Activated T-cell treated with anti-CD3 and anti-CD28 coated beads, Interleukin-2, amount 50 U/mL, for 24 hours (primary cell): ENCODE measurements at regions not wholly inside any gene's neighbourhood (a gene's known extent, or its start where the extent isn't known, plus 50 kb on each side); places are given as distances from the start of the nearest gene placed in this dataset.

ENCODE experiments used
- DNase-seq: peaks from one replicate; pipeline ENCODE4 v3.0.0-alpha.2; 2020
- H3K27ac Mint-ChIP-seq: 2 replicates; pipeline ENCODE4 v1.8.0; 2020; ENCODE audit warnings: mild to moderate bottlenecking, mixed read lengths
- H3K27me3 Mint-ChIP-seq: 2 replicates; pipeline ENCODE4 v1.8.0; 2020; ENCODE audit warnings: mixed read lengths
- H3K36me3 Mint-ChIP-seq: 2 replicates; pipeline ENCODE4 v1.8.0; 2020; ENCODE audit warnings: low read depth, mixed read lengths
- H3K4me1 Mint-ChIP-seq: 2 replicates; pipeline ENCODE4 v1.8.0; 2020; ENCODE audit warnings: low read depth, mixed read lengths
- H3K4me3 Mint-ChIP-seq: 2 replicates; pipeline ENCODE4 v1.8.0; 2020; ENCODE audit warnings: mild to moderate bottlenecking, moderate library complexity, mixed read lengths
- H3K9me3 Mint-ChIP-seq: 2 replicates; pipeline ENCODE4 v1.8.0; 2020; ENCODE audit warnings: mixed read lengths

DNA sequence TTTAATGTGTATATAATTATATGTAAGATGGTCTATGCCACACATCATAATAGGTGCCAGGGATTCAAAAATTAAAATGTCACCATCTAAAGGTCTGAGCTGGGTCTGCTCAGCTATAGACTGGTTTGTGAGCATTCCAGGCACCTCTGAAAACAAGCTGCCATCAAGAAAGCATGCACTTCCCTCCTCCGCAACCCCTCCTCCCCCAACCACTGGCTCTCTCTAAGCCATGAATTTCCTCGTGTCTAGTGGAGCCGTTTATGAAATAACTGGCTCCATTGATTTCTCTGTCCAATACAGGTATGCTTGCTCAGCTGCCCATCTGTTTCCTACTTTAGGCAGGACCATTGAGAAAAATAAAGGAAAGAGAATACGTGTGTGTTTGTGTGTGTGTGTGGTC is 522.6 kb upstream of the PLXNA2 start:
- H3K36me3 Mint-ChIP-seq = no peaks in the 10 kb centered on the region

DNA sequence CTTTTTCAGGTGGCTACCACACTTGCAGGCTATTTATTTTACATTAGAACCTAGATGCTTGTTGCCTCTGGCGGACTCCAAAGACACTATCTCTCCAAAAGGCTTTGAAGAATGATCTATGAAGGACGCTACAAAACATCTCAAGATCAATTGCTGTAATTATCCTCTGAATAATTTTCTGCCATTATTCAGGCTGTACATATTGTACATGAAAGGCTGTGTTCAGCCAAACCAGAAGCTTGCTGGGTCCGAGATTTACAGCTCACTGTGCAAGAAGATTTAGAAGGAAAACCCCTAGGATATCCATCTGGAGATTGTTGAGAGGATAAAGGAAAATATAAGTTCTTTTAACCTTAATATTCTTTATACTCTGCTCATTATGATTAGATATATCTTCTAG is 523.6 kb upstream of the PLXNA2 start:
- Mint-ChIP-seq H3K4me3 (no peak overlapping the region), H3K27me3 (peaks cover 2% of the 10 kb centered on the region), H3K9me3 (no peaks in the 10 kb centered on the region), H3K36me3 (no peaks in the 10 kb centered on the region), H3K4me1 (no peaks in the 10 kb centered on the region), H3K27ac (no peak overlapping the region)
- no peak for DNase-seq

More for the DNA sequence above, 522.6 kb upstream of the PLXNA2 start:
- Mint-ChIP-seq H3K27ac (no peak overlapping the region), H3K4me3 (no peak overlapping the region), H3K9me3 (no peaks in the 10 kb centered on the region), H3K4me1 (no peaks in the 10 kb centered on the region), H3K27me3 (no peaks in the 10 kb centered on the region)
- no peak for DNase-seq

DNA sequence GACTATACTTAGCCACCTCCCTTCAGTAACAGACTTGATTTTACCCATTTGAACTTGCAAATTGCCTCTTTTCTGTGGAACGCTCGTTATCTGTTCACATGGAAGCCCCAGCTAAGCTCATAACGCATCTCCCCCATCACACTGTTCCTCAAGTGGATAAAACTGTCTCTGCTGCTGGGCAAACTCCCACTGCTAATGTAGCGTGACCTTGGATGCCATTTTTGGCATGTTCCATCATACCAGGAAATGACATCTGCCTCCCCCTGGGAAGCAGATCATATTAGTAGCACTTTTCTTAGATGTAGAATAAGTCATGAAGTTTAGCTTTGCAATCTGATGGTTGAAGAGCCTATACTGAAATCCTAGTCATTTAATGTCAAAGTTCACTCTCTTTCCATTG is 528.7 kb upstream of the PLXNA2 start:
- H3K4me1 Mint-ChIP-seq = no peaks in the 10 kb centered on the region
- no peaks in the 10 kb centered on the region for H3K36me3 Mint-ChIP-seq
- no peaks in the 10 kb centered on the region for H3K9me3 Mint-ChIP-seq
- DNase-seq = no peak
- peaks cover 2% of the 10 kb centered on the region for H3K27me3 Mint-ChIP-seq
- no peak overlapping the region for H3K27ac Mint-ChIP-seq
- no peak overlapping the region for H3K4me3 Mint-ChIP-seq

- no peaks in the 10 kb centered on the region for H3K4me1 Mint-ChIP-seq
- no peak overlapping the region for H3K27ac Mint-ChIP-seq
- no peak for DNase-seq
- peaks cover 2% of the 10 kb centered on the region for H3K27me3 Mint-ChIP-seq
- H3K9me3 Mint-ChIP-seq = no peaks in the 10 kb centered on the region
- H3K36me3 Mint-ChIP-seq = no peaks in the 10 kb centered on the region
- no peak overlapping the region for H3K4me3 Mint-ChIP-seq
Observed at GRCh38 chr1:208775841-208776240, 531.7 kb upstream of the PLXNA2 start.

- no peak overlapping the region for H3K27ac Mint-ChIP-seq
- H3K9me3 Mint-ChIP-seq = no peaks in the 10 kb centered on the region
- no peak overlapping the region for H3K4me3 Mint-ChIP-seq
- no peak for DNase-seq
- no peaks in the 10 kb centered on the region for H3K4me1 Mint-ChIP-seq
- H3K27me3 Mint-ChIP-seq = no peaks in the 10 kb centered on the region
- no peaks in the 10 kb centered on the region for H3K36me3 Mint-ChIP-seq
Observed at GRCh38 chr1:208778417-208778816, 534.2 kb upstream of the PLXNA2 start.

DNA sequence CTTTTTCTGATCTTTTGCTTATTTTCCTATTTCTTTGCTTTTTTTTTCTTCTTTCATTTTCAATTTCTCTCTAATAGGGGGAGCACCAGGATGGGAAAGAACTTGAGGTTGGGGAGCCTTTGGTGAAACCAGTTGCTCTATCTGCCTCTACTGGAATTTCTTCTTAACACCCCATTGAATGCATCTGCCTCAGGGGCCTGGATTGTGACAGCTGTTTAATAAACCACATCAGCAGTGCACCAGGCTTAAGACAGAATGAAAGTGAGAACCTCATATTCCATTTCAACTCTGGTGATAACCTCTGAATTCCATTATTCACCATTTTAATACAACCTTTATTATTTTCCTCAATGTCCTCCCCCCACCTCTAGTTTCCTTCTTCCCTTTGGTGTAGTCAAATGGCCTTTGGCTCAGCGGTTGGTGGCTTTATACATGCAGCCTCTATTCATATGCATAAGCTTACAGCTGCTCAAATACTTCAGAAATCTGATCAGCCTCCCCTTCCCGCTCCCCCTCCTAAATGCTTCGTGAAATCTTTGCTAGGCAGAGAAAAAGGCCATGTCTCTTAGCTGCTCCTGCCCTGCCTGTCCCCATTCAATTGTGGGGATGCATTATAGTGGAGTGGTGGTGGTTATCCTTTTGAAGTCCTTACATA is 537.3 kb upstream of the PLXNA2 start:
- Mint-ChIP-seq H3K4me1 (no peaks in the 10 kb centered on the region), H3K36me3 (no peaks in the 10 kb centered on the region), H3K27ac (no peak overlapping the region), H3K4me3 (no peak overlapping the region), H3K9me3 (no peaks in the 10 kb centered on the region), H3K27me3 (no peaks in the 10 kb centered on the region)
- no peak for DNase-seq

GRCh38 chr1:208782186-208782585 is 538.0 kb upstream of the PLXNA2 start:
- H3K4me1 Mint-ChIP-seq = no peaks in the 10 kb centered on the region
- H3K9me3 Mint-ChIP-seq = no peaks in the 10 kb centered on the region
- no peak for DNase-seq
- H3K4me3 Mint-ChIP-seq = no peak overlapping the region
- H3K36me3 Mint-ChIP-seq = no peaks in the 10 kb centered on the region
- no peak overlapping the region for H3K27ac Mint-ChIP-seq
- H3K27me3 Mint-ChIP-seq = no peaks in the 10 kb centered on the region

- H3K4me1 Mint-ChIP-seq = no peaks in the 10 kb centered on the region
- H3K36me3 Mint-ChIP-seq = no peaks in the 10 kb centered on the region
- no peaks in the 10 kb centered on the region for H3K9me3 Mint-ChIP-seq
- H3K27ac Mint-ChIP-seq = no peak overlapping the region
- DNase-seq = no peak
- peaks cover 11% of the 10 kb centered on the region for H3K27me3 Mint-ChIP-seq
- no peak overlapping the region for H3K4me3 Mint-ChIP-seq
Observed at GRCh38 chr1:208785629-208786028, 541.4 kb upstream of the PLXNA2 start.

DNA sequence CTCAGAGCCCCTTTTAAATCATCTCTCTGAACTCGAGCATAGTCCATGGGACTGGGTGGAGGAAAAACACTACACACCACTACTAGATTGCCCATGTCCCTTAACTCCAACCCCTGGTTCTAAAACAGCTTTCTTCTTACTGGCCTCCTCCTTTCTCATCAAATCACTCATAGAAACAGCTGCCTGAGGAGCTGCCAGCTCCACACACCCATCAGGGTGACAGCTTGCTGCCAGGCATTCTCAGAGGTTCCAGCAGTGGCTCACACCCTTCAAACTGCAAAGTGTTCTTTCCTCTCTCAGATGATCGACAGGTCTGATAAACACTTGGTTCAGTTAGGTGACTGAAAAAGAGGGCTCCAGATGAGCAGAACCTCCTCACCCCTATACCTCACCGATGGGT is 543.0 kb upstream of the PLXNA2 start:
- no peaks in the 10 kb centered on the region for H3K4me1 Mint-ChIP-seq
- H3K27ac Mint-ChIP-seq = no peak overlapping the region
- no peaks in the 10 kb centered on the region for H3K36me3 Mint-ChIP-seq
- DNase-seq = no peak
- H3K4me3 Mint-ChIP-seq = no peak overlapping the region
- H3K9me3 Mint-ChIP-seq = no peaks in the 10 kb centered on the region
- H3K27me3 Mint-ChIP-seq = peaks cover 11% of the 10 kb centered on the region

DNA sequence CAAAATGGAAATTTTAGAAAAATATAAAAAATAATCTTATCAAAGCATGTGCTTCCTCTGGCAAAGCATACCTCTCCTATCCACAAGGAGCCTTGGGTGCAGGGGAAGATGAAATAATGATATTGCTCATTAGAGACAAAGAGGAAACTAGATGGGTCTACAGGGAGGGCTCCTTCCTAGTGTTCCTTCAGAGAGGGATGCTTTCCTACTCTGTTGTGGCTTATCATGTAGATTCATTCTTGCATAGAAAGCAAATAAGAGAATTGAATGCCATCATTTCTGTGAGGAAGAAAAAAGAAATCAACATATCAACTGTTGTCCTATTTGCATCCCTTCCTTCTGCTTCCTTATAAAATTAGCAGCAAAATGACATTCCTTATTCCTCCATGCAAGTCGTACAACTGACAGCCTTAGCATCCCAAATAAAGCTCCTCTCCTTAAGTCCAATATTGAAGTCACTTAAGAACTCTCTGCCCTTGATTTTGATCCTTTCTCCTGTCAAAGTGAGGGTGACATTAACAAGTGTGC is 543.9 kb upstream of the PLXNA2 start:
- Mint-ChIP-seq H3K4me3 (no peak overlapping the region), H3K36me3 (no peaks in the 10 kb centered on the region), H3K27ac (no peak overlapping the region), H3K9me3 (no peaks in the 10 kb centered on the region), H3K27me3 (peaks cover 11% of the 10 kb centered on the region), H3K4me1 (no peaks in the 10 kb centered on the region)
- DNase-seq = no peak

- no peak for DNase-seq
- Mint-ChIP-seq H3K27ac (no peak overlapping the region), H3K4me3 (no peak overlapping the region), H3K4me1 (no peaks in the 10 kb centered on the region), H3K27me3 (peaks cover 11% of the 10 kb centered on the region), H3K9me3 (no peaks in the 10 kb centered on the region), H3K36me3 (no peaks in the 10 kb centered on the region)
Observed at GRCh38 chr1:208791456-208791855, 547.3 kb upstream of the PLXNA2 start.

- Mint-ChIP-seq H3K27ac (no peak overlapping the region), H3K4me1 (no peaks in the 10 kb centered on the region), H3K27me3 (peaks cover 1% of the 10 kb centered on the region), H3K9me3 (no peaks in the 10 kb centered on the region), H3K36me3 (no peaks in the 10 kb centered on the region), H3K4me3 (no peak overlapping the region)
- no peak for DNase-seq
Observed at GRCh38 chr1:208793861-208794345, 549.7 kb upstream of the PLXNA2 start.

- DNase-seq = no peak
- Mint-ChIP-seq H3K4me1 (no peaks in the 10 kb centered on the region), H3K36me3 (no peaks in the 10 kb centered on the region), H3K27me3 (no peaks in the 10 kb centered on the region), H3K4me3 (no peak overlapping the region), H3K27ac (no peak overlapping the region), H3K9me3 (no peaks in the 10 kb centered on the region)
Observed at GRCh38 chr1:208799186-208799585, 555.0 kb upstream of the PLXNA2 start.

- Mint-ChIP-seq H3K27me3 (no peaks in the 10 kb centered on the region), H3K4me3 (no peak overlapping the region), H3K27ac (no peak overlapping the region), H3K9me3 (no peaks in the 10 kb centered on the region), H3K36me3 (no peaks in the 10 kb centered on the region), H3K4me1 (no peaks in the 10 kb centered on the region)
- DNase-seq = no peak
Observed at GRCh38 chr1:208803011-208803811, 559.0 kb upstream of the PLXNA2 start.

- Mint-ChIP-seq H3K27ac (no peak overlapping the region), H3K36me3 (no peaks in the 10 kb centered on the region), H3K27me3 (peaks cover 1% of the 10 kb centered on the region), H3K4me1 (no peaks in the 10 kb centered on the region), H3K9me3 (no peaks in the 10 kb centered on the region), H3K4me3 (no peak overlapping the region)
- no peak for DNase-seq
Observed at GRCh38 chr1:208807446-208808127, 563.4 kb upstream of the PLXNA2 start.
